HEK293T (cell line): ENCODE measurements at regions not wholly inside any gene's neighbourhood (a gene's known extent, or its start where the extent isn't known, plus 50 kb on each side); places are given as distances from the start of the nearest gene placed in this dataset.
"Not testable (repeated sequence)": the region's sequence is repeated elsewhere in the genome, so short reads cannot be mapped to it uniquely, and the experiment has no call there.

Source experiments
- CTCF ChIA-PET: fragments of 350-600 bp; formaldehyde crosslinking; extraction: SDS; loops from one replicate; lab custom pipeline; 2021; ENCODE audit warnings: antibody characterized with exemption, inconsistent platforms; lab: Yijun Ruan, JAX
- POLR2A ChIA-PET: fragments of 350-600 bp; formaldehyde crosslinking; extraction: SDS; loops from one replicate; lab custom pipeline; 2020; ENCODE audit warnings: antibody characterized with exemption, inconsistent platforms; lab: Yijun Ruan, JAX
- DNase-seq: peaks from one replicate; pipeline ENCODE4 v3.0.0; 2012; ENCODE audit warnings: mixed read lengths; ENCODE audit errors: extremely low spot score
- ARNT ChIP-seq: fragments of 450-650 bp; IDR thresholded peaks from 2 replicates; pipeline ENCODE4 v1.6.1; 2017; ENCODE audit warnings: mild to moderate bottlenecking
- BHLHE40 ChIP-seq: fragments of 450-650 bp; IDR thresholded peaks from 2 replicates; pipeline ENCODE4 v1.6.1; 2016; ENCODE audit warnings: mild to moderate bottlenecking, moderate library complexity, borderline replicate concordance
- CTBP1 ChIP-seq: fragments of 450-650 bp; IDR thresholded peaks from 2 replicates; pipeline ENCODE4 v1.6.1; 2016; ENCODE audit warnings: borderline replicate concordance
- ELF4 ChIP-seq: fragments of 450-650 bp; IDR thresholded peaks from 2 replicates; pipeline ENCODE4 v1.6.1; 2017; ENCODE audit warnings: antibody characterized with exemption
- FOXA1 ChIP-seq: fragments of 450-650 bp; IDR thresholded peaks from 2 replicates; pipeline ENCODE4 v1.6.1; 2016; ENCODE audit warnings: mild to moderate bottlenecking
- FOXK2 ChIP-seq: fragments of 450-650 bp; IDR thresholded peaks from 2 replicates; pipeline ENCODE4 v1.6.1; 2016; ENCODE audit warnings: mild to moderate bottlenecking
- FOXM1 ChIP-seq: fragments of 450-650 bp; IDR thresholded peaks from 2 replicates; pipeline ENCODE4 v1.6.1; 2017; ENCODE audit warnings: mild to moderate bottlenecking, borderline replicate concordance
- HDGF ChIP-seq: fragments of 450-650 bp; IDR thresholded peaks from 2 replicates; pipeline ENCODE4 v1.6.1; 2017; ENCODE audit warnings: antibody characterized with exemption, borderline replicate concordance
- L3MBTL2 ChIP-seq: fragments of 450-650 bp; conservative IDR thresholded peaks from 2 replicates; pipeline ENCODE4 v1.6.1; 2016; ENCODE audit warnings: mild to moderate bottlenecking
- LEF1 ChIP-seq: fragments of 450-650 bp; IDR thresholded peaks from 2 replicates; pipeline ENCODE4 v1.6.1; 2017; ENCODE audit warnings: mild to moderate bottlenecking, borderline replicate concordance
- NFRKB ChIP-seq: fragments of 450-650 bp; IDR thresholded peaks from 2 replicates; pipeline ENCODE4 v1.6.1; 2016; ENCODE audit warnings: mild to moderate bottlenecking, moderate library complexity
- SP1 ChIP-seq: fragments of 450-650 bp; IDR thresholded peaks from 2 replicates; pipeline ENCODE4 v1.6.1; 2017
- SUZ12 ChIP-seq: fragments of 450-650 bp; IDR thresholded peaks from 2 replicates; pipeline ENCODE4 v1.6.1; 2016; ENCODE audit warnings: mild to moderate bottlenecking
- TARDBP ChIP-seq: fragments of 450-650 bp; IDR thresholded peaks from 2 replicates; pipeline ENCODE4 v1.6.1; 2016
- ZNF384 ChIP-seq: fragments of 450-650 bp; IDR thresholded peaks from 2 replicates; pipeline ENCODE4 v1.6.1; 2016
- TF ChIP-seq, protein P1 (sequence below): fragments of 450-650 bp; IDR thresholded peaks from 2 replicates; pipeline ENCODE4 v1.6.1; 2016

DNA sequence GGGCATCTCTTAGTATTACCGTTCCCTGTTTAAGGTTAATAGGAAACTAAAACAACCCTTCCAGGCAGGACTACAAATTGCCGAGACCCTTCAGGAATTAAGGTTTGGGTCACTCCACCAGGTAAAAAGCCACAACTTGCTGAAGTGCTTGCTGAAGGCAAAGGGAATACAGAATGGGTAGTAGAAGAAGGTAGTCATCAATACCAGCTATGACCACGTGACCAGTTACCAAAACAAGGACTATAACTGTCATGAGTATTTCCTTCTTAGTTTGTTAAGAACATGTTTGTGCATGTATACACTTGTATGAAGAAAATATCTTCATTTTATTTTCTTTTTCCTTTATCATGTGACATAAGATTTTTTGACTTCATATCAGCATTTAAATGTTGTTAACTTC lies 578.7 kb upstream of the FBXO33 start:
- DNase-seq, result no peak
- ChIA-PET CTCF (no interaction called here), POLR2A (no interaction called here)
- no peak for TF ChIP-seq TARDBP
- TF ChIP-seq BHLHE40, result no peak
- TF ChIP-seq SP1, result no peak
- no peak for TF ChIP-seq FOXA1
- TF ChIP-seq ARNT, result no peak
- no peak for TF ChIP-seq SUZ12
- no peak for TF ChIP-seq ZNF384
- TF ChIP-seq CTBP1, result no peak
- TF ChIP-seq FOXK2, result no peak
- TF ChIP-seq LEF1, result no peak
- TF ChIP-seq, protein P1, sequence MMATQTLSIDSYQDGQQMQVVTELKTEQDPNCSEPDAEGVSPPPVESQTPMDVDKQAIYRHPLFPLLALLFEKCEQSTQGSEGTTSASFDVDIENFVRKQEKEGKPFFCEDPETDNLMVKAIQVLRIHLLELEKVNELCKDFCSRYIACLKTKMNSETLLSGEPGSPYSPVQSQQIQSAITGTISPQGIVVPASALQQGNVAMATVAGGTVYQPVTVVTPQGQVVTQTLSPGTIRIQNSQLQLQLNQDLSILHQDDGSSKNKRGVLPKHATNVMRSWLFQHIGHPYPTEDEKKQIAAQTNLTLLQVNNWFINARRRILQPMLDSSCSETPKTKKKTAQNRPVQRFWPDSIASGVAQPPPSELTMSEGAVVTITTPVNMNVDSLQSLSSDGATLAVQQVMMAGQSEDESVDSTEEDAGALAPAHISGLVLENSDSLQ, result no peak

- ChIA-PET POLR2A (no interaction called here), CTCF (no interaction called here)
- no peak for TF ChIP-seq SUZ12
- no peak for TF ChIP-seq TARDBP
- no peak for TF ChIP-seq ZNF384
- no peak for TF ChIP-seq SP1
- no peak for TF ChIP-seq L3MBTL2
- no peak for TF ChIP-seq CTBP1
- no peak for TF ChIP-seq FOXK2
- DNase-seq, result no peak
These were observed 577.5 kb upstream of the FBXO33 start for GRCh38 chr14:40009771-40010170.

GRCh38 chr14:40008345-40008744 lies 576.1 kb upstream of the FBXO33 start:
- CTCF ChIA-PET, DNase-seq, POLR2A ChIA-PET: not testable (repeated sequence)

DNA sequence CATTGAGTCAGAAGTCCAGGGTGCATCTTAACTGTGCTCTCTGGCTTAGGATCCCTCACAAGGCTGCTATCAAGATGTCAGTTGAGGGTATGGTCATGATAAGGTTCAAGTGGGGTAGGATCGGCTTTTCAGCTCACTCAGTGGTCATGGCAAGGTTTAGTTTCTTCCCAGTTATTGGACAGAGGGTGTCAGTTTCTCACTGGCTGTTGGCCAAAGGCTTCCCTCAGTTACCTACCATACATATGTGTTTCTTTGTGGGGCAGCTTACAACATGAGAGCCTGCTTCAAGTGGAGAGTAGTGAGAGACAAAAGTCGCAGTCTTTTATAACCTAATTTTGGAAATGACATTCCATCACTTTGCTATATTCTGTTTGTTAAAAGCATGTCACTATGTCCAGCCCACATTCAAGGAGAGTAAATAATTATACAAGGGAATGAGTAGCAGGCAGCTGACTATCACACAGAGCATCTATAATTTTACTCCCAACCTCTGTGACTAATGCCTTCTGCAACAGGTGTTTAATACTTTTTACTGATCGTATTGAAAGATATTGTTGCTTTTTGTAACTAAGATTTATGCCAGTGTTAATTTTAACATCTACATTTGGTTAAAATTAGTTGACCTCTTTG lies 572.8 kb upstream of the FBXO33 start:
- no peak for DNase-seq
- no peak for TF ChIP-seq ARNT
- no peak for TF ChIP-seq SP1
- TF ChIP-seq SUZ12, result no peak
- TF ChIP-seq CTBP1, result no peak
- TF ChIP-seq BHLHE40, result no peak
- no peak for TF ChIP-seq FOXM1
- TF ChIP-seq LEF1, result no peak
- TF ChIP-seq L3MBTL2, result no peak
- no peak for TF ChIP-seq FOXK2
- TF ChIP-seq ZNF384, result no peak
- TF ChIP-seq, protein P1, result no peak
- no peak for TF ChIP-seq ELF4
- no peak for TF ChIP-seq HDGF
- no peak for TF ChIP-seq FOXA1
- no peak for TF ChIP-seq NFRKB
- no peak for TF ChIP-seq TARDBP
- ChIA-PET CTCF (no interaction called here), POLR2A (no interaction called here)

DNA sequence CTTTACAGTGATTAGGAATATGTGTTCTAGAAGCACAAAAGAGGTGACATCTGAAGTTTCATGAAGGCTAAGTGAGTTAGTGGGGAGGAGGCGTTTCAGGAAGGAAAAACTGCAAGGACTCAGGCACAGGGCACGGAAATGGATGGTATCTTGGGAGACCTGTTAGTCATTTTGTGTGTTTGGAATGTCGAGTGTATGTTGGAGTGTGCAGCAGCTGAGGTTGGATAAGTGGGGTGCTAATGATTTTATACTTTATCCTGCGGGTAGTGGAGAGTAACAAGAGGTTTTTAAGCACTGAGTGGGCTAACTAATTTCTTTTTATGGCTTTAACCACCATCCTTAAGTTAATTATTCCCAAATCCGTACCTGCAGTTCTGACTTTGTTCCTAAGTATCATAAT lies 571.5 kb upstream of the FBXO33 start:
- POLR2A ChIA-PET, result no interaction called here

DNA sequence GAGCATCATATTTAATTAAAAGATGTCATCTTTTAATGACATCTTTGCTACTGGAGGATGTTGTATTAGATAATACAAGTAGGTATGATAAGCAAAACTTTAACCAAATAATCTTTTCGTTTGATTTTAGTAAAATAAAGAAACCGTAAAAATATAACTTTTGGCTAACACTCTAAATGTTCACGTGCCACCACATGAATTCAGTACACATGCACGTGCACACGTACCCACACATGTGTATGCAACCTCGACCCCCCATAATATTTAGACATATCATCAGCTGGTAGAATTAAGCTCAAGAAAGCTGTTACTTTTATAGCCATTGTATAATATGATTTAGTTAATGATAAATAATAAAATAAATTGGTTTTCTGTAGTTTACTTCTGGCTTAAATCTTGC lies 566.6 kb upstream of the FBXO33 start:
- POLR2A ChIA-PET, result no interaction called here
- DNase-seq, result no peak
- CTCF ChIA-PET, result no interaction called here
- TF ChIP-seq CTBP1 (no peak), BHLHE40 (no peak), SP1 (no peak), L3MBTL2 (no peak), TARDBP (no peak), SUZ12 (no peak), NFRKB (no peak), ARNT (no peak), LEF1 (no peak), ELF4 (no peak), FOXK2 (no peak), FOXM1 (no peak), FOXA1 (no peak), ZNF384 (no peak), HDGF (no peak)

More for the DNA sequence above, 571.5 kb upstream of the FBXO33 start:
- no peak for DNase-seq
- CTCF ChIA-PET, result no interaction called here
- TF ChIP-seq ARNT, result no peak
- TF ChIP-seq FOXM1, result no peak
- TF ChIP-seq SUZ12, result no peak
- TF ChIP-seq FOXK2, result no peak
- TF ChIP-seq ELF4, result no peak
- no peak for TF ChIP-seq ZNF384

- POLR2A ChIA-PET, result no interaction called here
- CTCF ChIA-PET, result no interaction called here
- TF ChIP-seq TARDBP (no peak), ARNT (no peak), FOXM1 (no peak), ELF4 (no peak), LEF1 (no peak), FOXK2 (no peak), BHLHE40 (no peak), HDGF (no peak), FOXA1 (no peak), L3MBTL2 (no peak), CTBP1 (no peak)
- no peak for DNase-seq
These were observed 565.9 kb upstream of the FBXO33 start for GRCh38 chr14:39998114-39998513.
